ENCODE measurements at regions not wholly inside any gene's neighbourhood (a gene's known extent, or its start where the extent isn't known, plus 50 kb on each side); places are given as distances from the start of the nearest gene placed in this dataset.

DNA sequence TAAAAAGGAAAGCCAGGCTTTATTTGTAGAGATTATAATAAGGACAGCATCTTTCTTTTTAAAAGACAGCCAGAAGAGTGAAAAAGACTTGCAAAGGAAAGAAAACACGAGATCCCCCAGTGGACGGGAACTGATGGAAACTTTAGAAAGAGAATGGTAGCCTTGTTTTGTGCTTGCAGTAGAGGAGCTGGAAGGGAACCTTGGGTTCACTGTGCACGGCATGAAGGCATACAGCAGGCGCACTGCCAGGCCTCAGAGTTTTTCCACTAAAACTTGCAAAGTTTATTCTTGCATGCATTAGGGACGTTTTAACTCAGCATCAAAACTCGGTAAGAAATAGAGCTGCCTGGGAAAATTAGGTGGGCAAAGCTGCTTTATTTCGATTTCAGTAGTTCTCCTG lies 248.6 kb downstream of the IRX1 start:
- TF ChIP-seq, protein P1, sequence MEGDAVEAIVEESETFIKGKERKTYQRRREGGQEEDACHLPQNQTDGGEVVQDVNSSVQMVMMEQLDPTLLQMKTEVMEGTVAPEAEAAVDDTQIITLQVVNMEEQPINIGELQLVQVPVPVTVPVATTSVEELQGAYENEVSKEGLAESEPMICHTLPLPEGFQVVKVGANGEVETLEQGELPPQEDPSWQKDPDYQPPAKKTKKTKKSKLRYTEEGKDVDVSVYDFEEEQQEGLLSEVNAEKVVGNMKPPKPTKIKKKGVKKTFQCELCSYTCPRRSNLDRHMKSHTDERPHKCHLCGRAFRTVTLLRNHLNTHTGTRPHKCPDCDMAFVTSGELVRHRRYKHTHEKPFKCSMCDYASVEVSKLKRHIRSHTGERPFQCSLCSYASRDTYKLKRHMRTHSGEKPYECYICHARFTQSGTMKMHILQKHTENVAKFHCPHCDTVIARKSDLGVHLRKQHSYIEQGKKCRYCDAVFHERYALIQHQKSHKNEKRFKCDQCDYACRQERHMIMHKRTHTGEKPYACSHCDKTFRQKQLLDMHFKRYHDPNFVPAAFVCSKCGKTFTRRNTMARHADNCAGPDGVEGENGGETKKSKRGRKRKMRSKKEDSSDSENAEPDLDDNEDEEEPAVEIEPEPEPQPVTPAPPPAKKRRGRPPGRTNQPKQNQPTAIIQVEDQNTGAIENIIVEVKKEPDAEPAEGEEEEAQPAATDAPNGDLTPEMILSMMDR (IDR thresholded peaks at IDR 0.05) = no peak
- no peak for TF ChIP-seq POLR2A (IDR thresholded peaks at IDR 0.05)
